ENCODE measurements at regions not wholly inside any gene's neighbourhood (a gene's known extent, or its start where the extent isn't known, plus 50 kb on each side); places are given as distances from the start of the nearest gene placed in this dataset.

GRCh38 chr6:28757429-28758045, 166.2 kb downstream of the TRIM27 start:
- no peak overlapping the region for H3K27ac Mint-ChIP-seq
- Histone ChIP-seq H3K4me3 (ENCODE audit: control insufficient read depth in 1 of 2, extremely low read depth in 1 of 2, low read length in 1 of 2) (no peak overlapping the region), H3K27me3 (replicated peaks in 1 of 2; ENCODE audit: control insufficient read depth in 2 of 2, extremely low read depth in 1 of 2, insufficient read depth in 2 of 2, low read length in 1 of 2) (peaks cover 2 to 34% of the 10 kb centered on the region in 2 experiments), H3K4me1 (ENCODE audit: control insufficient read depth in 1 of 2, extremely low read depth in 1 of 2, insufficient read depth in 2 of 2, low read length in 2 of 2) (no peaks in the 10 kb centered on the region), H3K9me3 (no peaks in the 10 kb centered on the region), H3K27ac (ENCODE audit: low read length) (no peak overlapping the region), H3K36me3 (ENCODE audit: control insufficient read depth in 2 of 2, extremely low read depth in 1 of 2, insufficient read depth in 1 of 2, low read length in 1 of 2) (no peaks in the 10 kb centered on the region)
- ATAC-seq (replicated peaks in 1 of 4) (no peak), DNase-seq (no peak)
- H3K36me3 Mint-ChIP-seq = no peaks in the 10 kb centered on the region
- H3K4me1 Mint-ChIP-seq = peaks cover 0 to 2% (median 0%) of the 10 kb centered on the region in 3 donors
- H3K27me3 Mint-ChIP-seq = peaks cover 59% of the 10 kb centered on the region in 2 donors
- POLR2A ChIA-PET = no interaction called here
- H3K4me3 Mint-ChIP-seq = no peak overlapping the region
- 75% methylated on average over 32 of the region's 33 CpGs for WGBS (ENCODE audit: insufficient coverage)
- H3K9me3 Mint-ChIP-seq = no peaks in the 10 kb centered on the region
- CTCF ChIA-PET = no interaction called here

- Histone ChIP-seq H3K27ac (ENCODE audit: low read length) (no peak overlapping the region), H3K4me1 (ENCODE audit: control insufficient read depth in 1 of 2, extremely low read depth in 1 of 2, insufficient read depth in 2 of 2, low read length in 2 of 2) (no peaks in the 10 kb centered on the region), H3K4me3 (ENCODE audit: control insufficient read depth in 1 of 2, extremely low read depth in 1 of 2, low read length in 1 of 2) (no peak overlapping the region), H3K27me3 (replicated peaks in 1 of 2; ENCODE audit: control insufficient read depth in 2 of 2, extremely low read depth in 1 of 2, insufficient read depth in 2 of 2, low read length in 1 of 2) (peaks cover 2 to 36% of the 10 kb centered on the region in 2 experiments), H3K9me3 (no peaks in the 10 kb centered on the region), H3K36me3 (ENCODE audit: control insufficient read depth in 2 of 2, extremely low read depth in 1 of 2, insufficient read depth in 1 of 2, low read length in 1 of 2) (no peaks in the 10 kb centered on the region)
- CTCF ChIA-PET = no interaction called here
- no peak for ATAC-seq (replicated peaks in 1 of 4)
- H3K9me3 Mint-ChIP-seq = no peaks in the 10 kb centered on the region
- DNase-seq = no peak
- POLR2A ChIA-PET = no interaction called here
- H3K27me3 Mint-ChIP-seq = peaks cover 65% of the 10 kb centered on the region in 2 donors
- peaks cover 0 to 2% (median 0%) of the 10 kb centered on the region in 3 donors for H3K4me1 Mint-ChIP-seq
- no peak overlapping the region for H3K4me3 Mint-ChIP-seq
- 53% methylated on average over 5 of the region's 19 CpGs for WGBS (ENCODE audit: insufficient coverage)
- H3K27ac Mint-ChIP-seq = no peak overlapping the region
- no peaks in the 10 kb centered on the region for H3K36me3 Mint-ChIP-seq
These were observed 165.6 kb downstream of the TRIM27 start for GRCh38 chr6:28758046-28758817.

GRCh38 chr6:28758818-28759235, 165.0 kb downstream of the TRIM27 start:
- H3K27me3 ChIP-seq (replicated peaks in 1 of 2; ENCODE audit: control insufficient read depth in 2 of 2, extremely low read depth in 1 of 2, insufficient read depth in 2 of 2, low read length in 1 of 2) = peaks cover 4 to 35% of the 10 kb centered on the region in 2 experiments
- H3K36me3 ChIP-seq (ENCODE audit: control insufficient read depth in 2 of 2, extremely low read depth in 1 of 2, insufficient read depth in 1 of 2, low read length in 1 of 2) = no peaks in the 10 kb centered on the region
- Mint-ChIP-seq H3K9me3 (no peaks in the 10 kb centered on the region), H3K4me3 (no peak overlapping the region), H3K4me1 (peaks cover 0 to 2% (median 0%) of the 10 kb centered on the region in 3 donors), H3K36me3 (no peaks in the 10 kb centered on the region), H3K27ac (no peak overlapping the region), H3K27me3 (peaks cover 65 to 69% of the 10 kb centered on the region in 2 donors)
- no peak overlapping the region for H3K27ac ChIP-seq (ENCODE audit: low read length)
- no peak for DNase-seq
- ChIA-PET CTCF (no interaction called here), POLR2A (no interaction called here)
- H3K4me1 ChIP-seq (ENCODE audit: control insufficient read depth in 1 of 2, extremely low read depth in 1 of 2, insufficient read depth in 2 of 2, low read length in 2 of 2) = no peaks in the 10 kb centered on the region
- no peaks in the 10 kb centered on the region for H3K9me3 ChIP-seq
- no peak overlapping the region for H3K4me3 ChIP-seq (ENCODE audit: control insufficient read depth in 1 of 2, extremely low read depth in 1 of 2, low read length in 1 of 2)
- no peak for ATAC-seq (replicated peaks in 1 of 4)
- WGBS (ENCODE audit: insufficient coverage) = 59% methylated on average over 4 of the region's 6 CpGs

GRCh38 chr6:28764014-28764723, 159.6 kb downstream of the TRIM27 start:
- H3K4me3 ChIP-seq (ENCODE audit: control insufficient read depth in 1 of 2, extremely low read depth in 1 of 2, low read length in 1 of 2) = no peak overlapping the region
- H3K9me3 ChIP-seq = no peaks in the 10 kb centered on the region
- ATAC-seq (replicated peaks in 1 of 4) (no peak), DNase-seq (no peak)
- H3K27me3 Mint-ChIP-seq = peaks cover 82 to 85% of the 10 kb centered on the region in 2 donors
- H3K4me1 ChIP-seq (ENCODE audit: control insufficient read depth in 1 of 2, extremely low read depth in 1 of 2, insufficient read depth in 2 of 2, low read length in 2 of 2) = no peaks in the 10 kb centered on the region
- H3K27ac Mint-ChIP-seq = no peak overlapping the region
- peaks cover 3 to 8% (median 5%) of the 10 kb centered on the region in 3 donors for H3K9me3 Mint-ChIP-seq
- no peak overlapping the region for H3K4me3 Mint-ChIP-seq
- H3K36me3 ChIP-seq (ENCODE audit: control insufficient read depth in 2 of 2, extremely low read depth in 1 of 2, insufficient read depth in 1 of 2, low read length in 1 of 2) = no peaks in the 10 kb centered on the region
- no peak overlapping the region for H3K27ac ChIP-seq (ENCODE audit: low read length)
- 76% methylated on average over 9 of the region's 27 CpGs for WGBS (ENCODE audit: insufficient coverage)
- ChIA-PET POLR2A (interaction anchor here in 1 of 2 donors (0.6 kb wide), 1 partner anchor 21 kb away, joined by 5 read pairs; no protein-coding TSS in a partner anchor), CTCF (no interaction called here)
- no peaks in the 10 kb centered on the region for H3K4me1 Mint-ChIP-seq
- H3K27me3 ChIP-seq (replicated peaks in 1 of 2; ENCODE audit: control insufficient read depth in 2 of 2, extremely low read depth in 1 of 2, insufficient read depth in 2 of 2, low read length in 1 of 2) = peaks cover 18 to 48% of the 10 kb centered on the region in 2 experiments
- H3K36me3 Mint-ChIP-seq = no peaks in the 10 kb centered on the region

GRCh38 chr6:28764761-28765282, 159.0 kb downstream of the TRIM27 start:
- Histone ChIP-seq H3K4me1 (ENCODE audit: control insufficient read depth in 1 of 2, extremely low read depth in 1 of 2, insufficient read depth in 2 of 2, low read length in 2 of 2) (no peaks in the 10 kb centered on the region), H3K27me3 (replicated peaks in 1 of 2; ENCODE audit: control insufficient read depth in 2 of 2, extremely low read depth in 1 of 2, insufficient read depth in 2 of 2, low read length in 1 of 2) (peaks cover 18 to 54% of the 10 kb centered on the region in 2 experiments), H3K36me3 (ENCODE audit: control insufficient read depth in 2 of 2, extremely low read depth in 1 of 2, insufficient read depth in 1 of 2, low read length in 1 of 2) (no peaks in the 10 kb centered on the region), H3K4me3 (ENCODE audit: control insufficient read depth in 1 of 2, extremely low read depth in 1 of 2, low read length in 1 of 2) (no peak overlapping the region), H3K27ac (ENCODE audit: low read length) (no peak overlapping the region), H3K9me3 (no peaks in the 10 kb centered on the region)
- CTCF ChIA-PET = no interaction called here
- peaks cover 87 to 88% of the 10 kb centered on the region in 2 donors for H3K27me3 Mint-ChIP-seq
- ATAC-seq (replicated peaks in 1 of 4) = no peak
- POLR2A ChIA-PET = interaction anchor here in 1 of 2 donors (0.6 kb wide), 1 partner anchor 22 kb away, joined by 5 read pairs; no protein-coding TSS in a partner anchor
- H3K27ac Mint-ChIP-seq = no peak overlapping the region
- no peaks in the 10 kb centered on the region for H3K36me3 Mint-ChIP-seq
- H3K9me3 Mint-ChIP-seq = peaks cover 3 to 12% (median 5%) of the 10 kb centered on the region in 3 donors
- H3K4me3 Mint-ChIP-seq = no peak overlapping the region
- DNase-seq = no peak
- no peaks in the 10 kb centered on the region for H3K4me1 Mint-ChIP-seq
- 40% methylated on average over 1 of the region's 15 CpGs for WGBS (ENCODE audit: insufficient coverage)

- no peak overlapping the region for H3K4me3 Mint-ChIP-seq
- Histone ChIP-seq H3K27ac (ENCODE audit: low read length) (no peak overlapping the region), H3K4me3 (ENCODE audit: control insufficient read depth in 1 of 2, extremely low read depth in 1 of 2, low read length in 1 of 2) (no peak overlapping the region), H3K4me1 (ENCODE audit: control insufficient read depth in 1 of 2, extremely low read depth in 1 of 2, insufficient read depth in 2 of 2, low read length in 2 of 2) (no peaks in the 10 kb centered on the region), H3K9me3 (no peaks in the 10 kb centered on the region), H3K27me3 (replicated peaks in 1 of 2; ENCODE audit: control insufficient read depth in 2 of 2, extremely low read depth in 1 of 2, insufficient read depth in 2 of 2, low read length in 1 of 2) (peaks cover 20 to 65% of the 10 kb centered on the region in 2 experiments), H3K36me3 (ENCODE audit: control insufficient read depth in 2 of 2, extremely low read depth in 1 of 2, insufficient read depth in 1 of 2, low read length in 1 of 2) (no peaks in the 10 kb centered on the region)
- H3K9me3 Mint-ChIP-seq = peaks cover 3 to 14% (median 5%) of the 10 kb centered on the region in 3 donors
- H3K36me3 Mint-ChIP-seq = no peaks in the 10 kb centered on the region
- H3K27ac Mint-ChIP-seq = no peak overlapping the region
- DNase-seq (no peak), ATAC-seq (replicated peaks in 1 of 4) (no peak)
- 3% methylated on average over 8 of the region's 13 CpGs for WGBS (ENCODE audit: insufficient coverage)
- no peaks in the 10 kb centered on the region for H3K4me1 Mint-ChIP-seq
- H3K27me3 Mint-ChIP-seq = peaks cover 87 to 90% of the 10 kb centered on the region in 2 donors
- CTCF ChIA-PET = interaction anchor here in 1 of 2 donors (0.6 kb wide), 1 partner anchor 1178 kb away, joined by 4 read pairs; no protein-coding TSS in a partner anchor
- POLR2A ChIA-PET = no interaction called here
These were observed 157.8 kb downstream of the TRIM27 start for GRCh38 chr6:28765978-28766351.

Measured in T-cell (primary cell).